ENCODE measurements at regions not wholly inside any gene's neighbourhood (a gene's known extent, or its start where the extent isn't known, plus 50 kb on each side); places are given as distances from the start of the nearest gene placed in this dataset.

DNA sequence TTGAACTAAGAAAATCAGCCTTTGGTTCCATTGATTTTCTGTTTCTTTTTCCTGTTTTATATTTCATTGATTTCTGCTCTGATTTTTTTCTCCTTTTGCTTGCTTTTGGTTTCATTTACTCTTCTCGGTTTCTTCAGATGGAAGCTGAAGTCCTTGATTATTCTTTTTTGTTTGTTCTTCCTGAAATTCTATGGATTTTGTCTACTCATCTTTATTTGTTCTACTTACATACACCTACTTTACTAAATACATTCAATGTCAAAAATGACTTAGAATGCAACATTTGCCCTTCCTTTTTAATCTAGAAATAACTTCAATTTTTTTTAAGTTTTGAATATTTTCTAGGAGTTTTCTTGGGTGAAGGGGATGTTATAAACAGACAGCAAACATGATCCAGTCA is 612.5 kb downstream of the METTL4 start:
- Histone ChIP-seq H3K9me2 (ENCODE audit: insufficient read depth) (no peaks in the 10 kb centered on the region), H3F3A (ENCODE audit: insufficient read depth) (no peaks in the 10 kb centered on the region), H4K20me1 (ENCODE audit: insufficient read depth) (no peaks in the 10 kb centered on the region), H2AFZ (no peak overlapping the region), H3K27ac (no peak overlapping the region), H3K4me2 (ENCODE audit: unreplicated experiment) (no peak overlapping the region), H3K4me1 (ENCODE audit: insufficient read depth) (no peaks in the 10 kb centered on the region), H3K36me3 (ENCODE audit: low read depth) (no peaks in the 10 kb centered on the region), H3K9me3 (ENCODE audit: low read depth) (no peaks in the 10 kb centered on the region), H3K4me3 (no peak overlapping the region), H3K9ac (no peak overlapping the region), H3K79me2 (ENCODE audit: insufficient read depth) (no peaks in the 10 kb centered on the region), H3K27me3 (replicated peaks; ENCODE audit: insufficient read depth) (no peaks in the 10 kb centered on the region)
- TF ChIP-seq EZH2 (IDR thresholded peaks at IDR 0.05; ENCODE audit: insufficient read depth, poor library complexity, severe bottlenecking), result no peak
- in situ Hi-C loops (cut with MboI), result no loop called here
- 0% methylated on average over 1 of the region's 1 CpG for WGBS, 2 experiments (ENCODE audit: low coverage in 1 of 2, low lambda C conversion rate in 2 of 2, missing lambda C conversion rate in 2 of 2)
- no peak for DNase-seq

- H3F3A ChIP-seq (ENCODE audit: insufficient read depth), result no peaks in the 10 kb centered on the region
- no peak overlapping the region for H3K4me2 ChIP-seq (ENCODE audit: unreplicated experiment)
- H3K27me3 ChIP-seq (replicated peaks; ENCODE audit: insufficient read depth), result no peaks in the 10 kb centered on the region
- TF ChIP-seq EZH2 (IDR thresholded peaks at IDR 0.05; ENCODE audit: insufficient read depth, poor library complexity, severe bottlenecking), result no peak
- TF ChIP-seq EZH2phosphoT487 (IDR thresholded peaks at IDR 0.05; ENCODE audit: insufficient read depth, low read depth), result no peak
- no peak overlapping the region for H3K9ac ChIP-seq
- 22 to 31% methylated on average over 2 of the region's 2 CpGs for WGBS, 2 experiments (ENCODE audit: low coverage in 1 of 2, low lambda C conversion rate in 2 of 2, missing lambda C conversion rate in 2 of 2)
- H3K79me2 ChIP-seq (ENCODE audit: insufficient read depth), result no peaks in the 10 kb centered on the region
- no peaks in the 10 kb centered on the region for H3K9me2 ChIP-seq (ENCODE audit: insufficient read depth)
- H3K9me3 ChIP-seq (ENCODE audit: low read depth), result no peaks in the 10 kb centered on the region
- H4K20me1 ChIP-seq (ENCODE audit: insufficient read depth), result no peaks in the 10 kb centered on the region
- no peak overlapping the region for H3K4me3 ChIP-seq
- no peak for DNase-seq
- no peaks in the 10 kb centered on the region for H3K36me3 ChIP-seq (ENCODE audit: low read depth)
- in situ Hi-C loops (cut with MboI), result no loop called here
- no peaks in the 10 kb centered on the region for H3K4me1 ChIP-seq (ENCODE audit: insufficient read depth)
- H2AFZ ChIP-seq, result no peak overlapping the region
- H3K27ac ChIP-seq, result no peak overlapping the region
Measured at GRCh38 chr18:1965016-1965415, 606.3 kb downstream of the METTL4 start.

DNA sequence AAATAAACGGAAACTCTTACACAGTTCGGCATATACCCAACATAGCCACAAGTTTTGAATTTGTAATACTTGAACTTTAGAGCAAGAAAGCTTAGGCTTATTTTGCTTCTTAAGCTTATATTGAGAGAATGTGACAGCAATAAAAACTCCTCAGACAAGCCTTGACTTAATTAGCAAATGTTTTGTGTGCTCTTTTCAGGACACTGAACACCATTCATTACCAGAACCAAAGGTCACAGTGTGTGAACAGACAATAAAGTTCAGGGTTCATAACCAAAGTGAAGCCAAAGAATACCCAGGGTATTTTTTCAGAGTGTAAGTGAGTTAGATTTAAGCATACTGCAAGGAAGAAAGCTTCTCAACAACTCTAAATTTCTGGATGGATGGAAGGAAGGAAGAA is 605.8 kb downstream of the METTL4 start:
- no peaks in the 10 kb centered on the region for H3K9me3 ChIP-seq (ENCODE audit: low read depth)
- TF ChIP-seq EZH2 (IDR thresholded peaks at IDR 0.05; ENCODE audit: insufficient read depth, poor library complexity, severe bottlenecking), result no peak
- no peak for TF ChIP-seq EZH2phosphoT487 (IDR thresholded peaks at IDR 0.05; ENCODE audit: insufficient read depth, low read depth)
- H3K27me3 ChIP-seq (replicated peaks; ENCODE audit: insufficient read depth), result no peaks in the 10 kb centered on the region
- H3K4me3 ChIP-seq, result no peak overlapping the region
- no peak for DNase-seq
- no peaks in the 10 kb centered on the region for H3K9me2 ChIP-seq (ENCODE audit: insufficient read depth)
- H3F3A ChIP-seq (ENCODE audit: insufficient read depth), result no peaks in the 10 kb centered on the region
- H3K36me3 ChIP-seq (ENCODE audit: low read depth), result no peaks in the 10 kb centered on the region
- no peaks in the 10 kb centered on the region for H3K79me2 ChIP-seq (ENCODE audit: insufficient read depth)
- H3K27ac ChIP-seq, result no peak overlapping the region
- H3K4me1 ChIP-seq (ENCODE audit: insufficient read depth), result no peaks in the 10 kb centered on the region
- WGBS, 2 experiments (ENCODE audit: low coverage in 1 of 2, low lambda C conversion rate in 2 of 2, missing lambda C conversion rate in 2 of 2), result 0% methylated on average over 2 of the region's 2 CpGs
- H2AFZ ChIP-seq, result no peak overlapping the region
- no peaks in the 10 kb centered on the region for H4K20me1 ChIP-seq (ENCODE audit: insufficient read depth)
- no peak overlapping the region for H3K4me2 ChIP-seq (ENCODE audit: unreplicated experiment)
- in situ Hi-C loops (cut with MboI), result no loop called here
- no peak overlapping the region for H3K9ac ChIP-seq

- H3K4me3 ChIP-seq, result no peak overlapping the region
- no peaks in the 10 kb centered on the region for H3K4me1 ChIP-seq (ENCODE audit: insufficient read depth)
- H4K20me1 ChIP-seq (ENCODE audit: insufficient read depth), result no peaks in the 10 kb centered on the region
- in situ Hi-C loops (cut with MboI), result no loop called here
- TF ChIP-seq EZH2 (IDR thresholded peaks at IDR 0.05; ENCODE audit: insufficient read depth, poor library complexity, severe bottlenecking) (no peak), EZH2phosphoT487 (IDR thresholded peaks at IDR 0.05; ENCODE audit: insufficient read depth, low read depth) (no peak)
- no peaks in the 10 kb centered on the region for H3K9me2 ChIP-seq (ENCODE audit: insufficient read depth)
- H3K4me2 ChIP-seq (ENCODE audit: unreplicated experiment), result no peak overlapping the region
- H3F3A ChIP-seq (ENCODE audit: insufficient read depth), result no peaks in the 10 kb centered on the region
- H3K9ac ChIP-seq, result no peak overlapping the region
- DNase-seq, result no peak
- WGBS, 2 experiments (ENCODE audit: low coverage in 1 of 2, low lambda C conversion rate in 2 of 2, missing lambda C conversion rate in 2 of 2), result 11 to 12% methylated on average over 4 of the region's 4 CpGs
- no peak overlapping the region for H3K27ac ChIP-seq
- H3K36me3 ChIP-seq (ENCODE audit: low read depth), result no peaks in the 10 kb centered on the region
- H3K27me3 ChIP-seq (replicated peaks; ENCODE audit: insufficient read depth), result no peaks in the 10 kb centered on the region
- no peaks in the 10 kb centered on the region for H3K9me3 ChIP-seq (ENCODE audit: low read depth)
- no peak overlapping the region for H2AFZ ChIP-seq
- H3K79me2 ChIP-seq (ENCODE audit: insufficient read depth), result no peaks in the 10 kb centered on the region
Measured at GRCh38 chr18:1968801-1969498, 602.4 kb downstream of the METTL4 start.

GRCh38 chr18:1976484-1976883 is 594.8 kb downstream of the METTL4 start:
- Histone ChIP-seq H3K27me3 (replicated peaks; ENCODE audit: insufficient read depth) (no peaks in the 10 kb centered on the region), H3K79me2 (ENCODE audit: insufficient read depth) (no peaks in the 10 kb centered on the region), H3K9ac (no peak overlapping the region), H3K36me3 (ENCODE audit: low read depth) (no peaks in the 10 kb centered on the region), H4K20me1 (ENCODE audit: insufficient read depth) (no peaks in the 10 kb centered on the region), H3K27ac (no peak overlapping the region), H3K4me2 (ENCODE audit: unreplicated experiment) (no peak overlapping the region), H3K4me3 (no peak overlapping the region), H3F3A (ENCODE audit: insufficient read depth) (no peaks in the 10 kb centered on the region), H3K9me2 (ENCODE audit: insufficient read depth) (no peaks in the 10 kb centered on the region), H3K4me1 (ENCODE audit: insufficient read depth) (no peaks in the 10 kb centered on the region), H2AFZ (no peak overlapping the region), H3K9me3 (ENCODE audit: low read depth) (no peaks in the 10 kb centered on the region)
- WGBS, 2 experiments (ENCODE audit: low coverage in 1 of 2, low lambda C conversion rate in 2 of 2, missing lambda C conversion rate in 2 of 2), result 4 to 5% methylated on average over 5 to 6 of the region's 6 CpGs
- TF ChIP-seq EZH2 (IDR thresholded peaks at IDR 0.05; ENCODE audit: insufficient read depth, poor library complexity, severe bottlenecking) (no peak), EZH2phosphoT487 (IDR thresholded peaks at IDR 0.05; ENCODE audit: insufficient read depth, low read depth) (no peak)
- in situ Hi-C loops (cut with MboI), result no loop called here
- no peak for DNase-seq
